ENCODE measurements at regions not wholly inside any gene's neighbourhood (a gene's known extent, or its start where the extent isn't known, plus 50 kb on each side); places are given as distances from the start of the nearest gene placed in this dataset.

GRCh38 chr1:184218458-184219075, 167.0 kb downstream of the TSEN15 start (continued):
- TF ChIP-seq PRDM15 (CRISPR knock-in tag; IDR thresholded peaks at IDR 0.05) (no peak), FOXK2 (IDR thresholded peaks at IDR 0.05) (no peak), SMARCA5 (IDR thresholded peaks at IDR 0.05) (no peak)

- CTCF ChIA-PET, result interaction anchor here (3.7 to 6.7 kb wide), 2 partner anchors 139 to 143 kb away, joined by 12 to 82 read pairs; no protein-coding TSS in a partner anchor
- ATAC-seq (no peak), FAIRE-seq (no peak), DNase-seq (ENCODE audit: low read depth, low spot score) (no peak)
- Histone ChIP-seq H3K9me3 (replicated peaks; ENCODE audit: control insufficient read depth, insufficient read depth, low read length) (no peaks in the 10 kb centered on the region), H3K9ac (ENCODE audit: control insufficient read depth, insufficient read depth, low read length) (no peak overlapping the region), H3K27me3 (replicated peaks in 1 of 2; ENCODE audit: control insufficient read depth in 2 of 2, insufficient read depth in 2 of 2, low read length in 1 of 2) (peaks cover 0 to 5% of the 10 kb centered on the region in 2 experiments; a peak in 1 of 4 replicates), H3K36me3 (ENCODE audit: control insufficient read depth in 2 of 2, insufficient read depth in 2 of 2, low read length in 1 of 2) (no peaks in the 10 kb centered on the region), H3K27ac (ENCODE audit: control insufficient read depth, insufficient read depth) (no peak overlapping the region), H3K4me2 (ENCODE audit: control insufficient read depth, insufficient read depth) (no peak overlapping the region), H3K4me3 (no peak overlapping the region), H3K4me1 (ENCODE audit: control insufficient read depth, insufficient read depth, low read length) (no peaks in the 10 kb centered on the region), H2AFZ (ENCODE audit: control insufficient read depth, low read depth, low read length) (no peak overlapping the region), H3K79me2 (ENCODE audit: control insufficient read depth, insufficient read depth, low read length) (no peaks in the 10 kb centered on the region), H4K20me1 (ENCODE audit: control insufficient read depth, insufficient read depth) (no peaks in the 10 kb centered on the region)
- no TSS peak for BruUV-seq (replicated peaks)
- SMC1A ChIA-PET (ENCODE audit: uncharacterized antibody, unreplicated experiment), result interaction anchor here (0.7 to 6.6 kb wide), 2 partner anchors 143 to 926 kb away, joined by 3 to 57 read pairs; no protein-coding TSS in a partner anchor
- WGBS (ENCODE audit: insufficient coverage, insufficient replicate concordance, low lambda C conversion rate, missing lambda C conversion rate), result 9% methylated on average over 3 of the region's 3 CpGs
- RAD21 ChIA-PET (ENCODE audit: unreplicated experiment), result interaction anchor here (0.9 kb wide), 1 partner anchor 143 kb away, joined by 3 read pairs; no protein-coding TSS in a partner anchor
- intact Hi-C loops (cut with micrococcal nuclease; ENCODE audit: unreplicated experiment) (no loop called here), in situ Hi-C loops (cut with MboI) (no loop called here)
- POLR2A ChIA-PET, result no interaction called here
- TF ChIP-seq NKRF (conservative IDR thresholded peaks at IDR 0.05), result no peak
- no peak for TF ChIP-seq ZNF592 (IDR thresholded peaks at IDR 0.05)
- no peak for TF ChIP-seq ZBTB40 (IDR thresholded peaks at IDR 0.05; ENCODE audit: borderline replicate concordance)
Observed at GRCh38 chr1:184219414-184219813, 167.4 kb upstream of the C1orf21 start.

All from GM12878 (cell line).